HT-29 (cell line): ENCODE measurements at regions not wholly inside any gene's neighbourhood (a gene's known extent, or its start where the extent isn't known, plus 50 kb on each side); places are given as distances from the start of the nearest gene placed in this dataset.
"Not testable (repeated sequence)": the region's sequence is repeated elsewhere in the genome, so short reads cannot be mapped to it uniquely, and the experiment has no call there.

ENCODE experiments used
- DNase-seq: peaks from one replicate; pipeline ENCODE4 v3.0.0-alpha.2; 2015; ENCODE audit warnings: low spot score

DNA sequence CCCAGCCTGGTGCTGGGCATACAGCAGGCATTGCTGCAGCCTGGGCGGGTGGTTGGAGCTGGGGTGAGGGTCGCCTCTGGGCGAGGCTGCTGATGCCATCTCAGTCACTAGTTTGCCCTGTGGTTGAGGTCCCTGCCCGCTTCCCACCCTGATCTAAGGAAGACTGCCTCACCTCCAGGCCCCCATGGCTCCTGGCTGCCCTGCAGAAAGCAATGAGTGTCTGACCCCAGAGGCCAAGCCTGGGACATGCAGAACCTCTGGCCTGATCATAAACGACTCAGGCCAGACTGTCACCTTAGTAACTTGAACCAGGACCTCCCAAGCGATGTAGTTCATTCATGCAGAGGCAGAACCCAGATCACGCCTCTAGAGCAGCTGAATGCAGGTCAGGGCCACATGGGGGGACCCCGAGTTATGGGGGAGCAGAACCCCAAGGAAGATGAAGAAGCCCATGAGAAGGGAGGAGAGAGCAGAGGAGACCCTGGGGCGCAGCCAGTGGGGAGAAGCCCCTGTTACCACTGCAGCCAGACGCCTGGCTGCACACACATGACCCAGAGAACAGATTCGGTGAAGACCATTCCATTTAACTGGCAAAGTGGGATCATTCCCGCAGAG lies 213.9 kb downstream of the TBC1D2B start:
- DNase-seq: no peak

DNA sequence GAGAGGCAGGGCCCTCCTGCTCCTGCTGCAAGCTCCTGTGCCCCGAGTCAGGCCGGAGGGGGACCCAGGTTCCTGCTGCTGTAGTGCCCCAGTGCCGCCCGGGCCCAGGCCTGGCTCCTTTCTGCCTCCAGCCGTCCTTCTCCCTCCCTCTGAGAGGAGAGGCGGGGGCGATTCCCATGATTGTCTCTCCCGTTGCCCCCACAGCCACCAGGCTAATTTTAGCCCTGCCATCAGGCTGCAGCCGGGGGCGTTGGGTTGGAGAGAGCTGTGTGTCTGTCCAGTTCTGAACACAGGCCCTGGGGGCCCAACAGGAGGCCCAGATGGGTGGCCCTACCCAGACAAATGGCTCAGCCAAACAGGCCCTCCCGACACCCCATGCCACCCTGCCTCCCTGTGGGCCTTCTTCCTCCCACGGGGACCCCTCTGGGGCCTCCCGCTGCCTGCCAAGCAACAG lies 214.8 kb downstream of the TBC1D2B start:
- DNase-seq: no peak

DNA sequence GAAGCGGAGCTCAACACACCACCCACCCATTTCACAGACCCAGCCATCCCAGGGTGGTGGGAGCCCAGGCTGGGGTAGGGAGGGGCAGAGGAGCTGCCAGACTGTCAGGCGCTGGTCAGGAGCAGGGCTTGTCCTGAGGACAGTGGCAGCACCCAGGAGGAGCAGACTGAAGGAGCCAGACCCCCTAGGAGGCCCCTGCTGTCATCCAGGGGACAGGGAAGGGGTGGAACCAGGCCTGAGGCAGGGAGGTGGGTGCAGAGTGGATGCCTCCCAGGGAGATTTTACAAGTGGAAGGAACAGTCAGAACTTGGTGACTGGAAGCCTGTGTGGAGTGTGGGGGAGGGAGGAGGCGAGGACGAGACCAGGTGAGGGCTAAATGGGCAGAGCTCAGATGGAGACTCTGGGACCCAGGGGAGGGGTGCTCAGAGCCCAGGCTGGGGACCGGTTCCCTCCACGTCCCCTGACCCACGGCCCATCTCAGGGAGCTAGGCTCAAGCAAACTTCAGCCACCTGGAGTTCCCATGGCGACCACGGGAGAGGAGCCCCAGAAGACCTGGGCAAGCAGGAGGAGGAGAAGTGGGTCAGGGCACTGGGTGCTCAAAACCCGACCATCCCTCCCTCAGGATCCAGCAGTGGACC lies 215.4 kb downstream of the TBC1D2B start:
- DNase-seq: not testable (repeated sequence)

DNA sequence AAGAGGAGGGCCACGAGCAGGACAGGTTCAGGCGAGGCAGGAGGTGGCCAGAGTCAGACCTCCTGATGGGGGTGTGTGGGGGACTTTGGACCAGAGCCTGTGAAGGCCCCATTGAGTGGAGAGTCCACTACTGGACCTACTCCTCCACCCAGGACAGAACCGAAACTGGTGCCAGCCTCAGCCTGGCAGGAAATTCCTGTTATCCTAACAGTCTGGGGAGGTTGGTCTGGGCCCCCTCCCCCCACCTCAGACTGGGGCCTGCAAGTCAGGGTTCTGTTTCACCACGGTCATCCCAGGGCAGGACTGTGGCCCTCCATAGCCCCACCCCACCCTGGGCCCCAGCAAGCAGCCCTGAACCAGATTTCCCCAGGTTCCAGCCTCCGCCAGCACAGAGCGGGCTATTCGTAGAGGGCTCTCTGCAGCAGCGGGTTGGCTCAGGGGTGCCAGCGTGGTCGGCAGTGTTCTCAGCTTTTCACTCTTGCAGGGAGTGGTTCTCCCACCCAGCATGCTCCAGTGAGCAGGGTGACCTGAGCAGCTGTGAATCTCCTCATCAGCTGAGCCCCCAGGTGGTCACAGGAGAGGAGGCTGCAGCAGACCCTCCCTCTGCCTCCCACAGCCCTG lies 217.3 kb downstream of the TBC1D2B start:
- DNase-seq: no peak

DNA sequence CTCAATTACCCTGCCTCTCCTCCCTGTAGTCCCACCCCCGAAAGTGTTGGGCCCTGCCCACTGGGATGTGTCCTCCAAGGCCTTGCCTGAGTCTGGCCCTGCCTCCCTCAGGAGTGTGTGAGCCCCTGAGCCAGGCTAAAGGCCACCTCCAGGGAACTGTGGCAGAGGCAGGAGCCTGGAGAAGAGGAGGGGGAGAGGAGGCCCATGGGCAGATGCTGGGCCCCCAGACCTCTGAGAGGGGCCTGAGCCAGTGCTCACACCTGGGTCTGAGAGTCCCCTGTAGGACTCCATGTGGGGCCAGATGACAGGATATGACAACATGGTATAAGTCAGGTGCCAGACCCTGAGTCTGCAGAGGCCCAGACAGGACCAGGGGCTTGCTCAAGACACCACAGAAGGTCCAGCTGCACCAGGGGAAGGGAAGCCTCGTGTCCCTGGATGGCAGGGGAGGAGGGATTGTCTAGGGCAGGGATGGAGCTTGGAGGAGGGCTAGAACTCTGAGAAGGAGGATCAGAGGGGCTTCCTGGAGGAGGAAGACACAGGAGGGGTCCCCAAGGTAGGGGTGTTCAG lies 217.9 kb downstream of the TBC1D2B start:
- DNase-seq: no peak

DNA sequence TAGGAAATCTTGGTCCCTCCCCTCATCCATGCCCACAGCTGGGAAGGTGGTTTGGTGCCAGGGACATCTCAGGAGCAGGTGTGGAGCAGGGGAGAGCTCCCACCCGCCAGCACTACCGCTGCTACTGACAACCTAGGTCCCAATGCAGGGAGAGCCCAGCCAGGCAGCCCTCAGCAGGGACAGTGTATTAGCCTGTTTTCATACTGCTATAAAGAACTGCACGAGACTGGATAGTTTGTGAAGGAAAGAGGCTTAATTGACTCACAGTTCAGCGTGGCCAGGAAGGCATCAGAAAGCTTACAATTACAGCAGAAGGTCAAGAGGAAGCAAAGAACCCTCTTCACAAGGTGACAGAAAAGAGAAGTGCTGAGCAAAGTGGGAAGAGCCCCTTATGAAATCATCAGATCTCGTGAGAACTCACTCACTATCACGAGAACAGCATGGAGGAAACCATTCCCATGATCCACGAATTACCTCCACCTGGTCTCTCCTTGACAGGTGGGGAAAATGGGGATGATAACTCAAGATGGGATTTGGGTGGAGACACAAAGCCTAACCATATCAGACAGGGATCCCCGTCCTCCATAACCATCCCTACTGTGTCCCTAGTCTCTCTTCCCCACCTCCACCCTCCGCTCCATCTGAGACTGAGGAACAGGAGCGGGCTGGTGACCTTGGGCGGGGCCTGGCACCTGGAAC lies 218.6 kb downstream of the TBC1D2B start:
- DNase-seq: no peak

DNA sequence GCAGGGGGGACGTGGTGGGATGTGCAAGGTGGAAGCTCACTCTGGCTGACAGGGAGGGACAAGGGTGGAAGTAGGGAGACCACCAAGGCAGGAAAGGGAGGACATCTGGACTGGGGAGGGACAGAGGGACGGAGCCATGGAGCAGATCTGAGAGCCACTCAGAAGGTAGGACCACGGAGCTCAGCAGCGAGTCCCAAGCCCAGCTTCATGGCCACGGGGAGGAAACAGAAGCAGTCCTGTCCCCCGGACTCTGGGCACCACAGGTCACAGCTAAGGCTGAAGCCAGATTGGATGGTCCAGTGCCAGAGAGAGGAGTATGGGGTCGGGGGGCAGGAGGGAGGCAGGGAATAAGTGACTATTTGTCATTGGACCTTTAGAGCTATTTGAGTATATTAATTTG lies 220.1 kb downstream of the TBC1D2B start:
- DNase-seq: no peak

DNA sequence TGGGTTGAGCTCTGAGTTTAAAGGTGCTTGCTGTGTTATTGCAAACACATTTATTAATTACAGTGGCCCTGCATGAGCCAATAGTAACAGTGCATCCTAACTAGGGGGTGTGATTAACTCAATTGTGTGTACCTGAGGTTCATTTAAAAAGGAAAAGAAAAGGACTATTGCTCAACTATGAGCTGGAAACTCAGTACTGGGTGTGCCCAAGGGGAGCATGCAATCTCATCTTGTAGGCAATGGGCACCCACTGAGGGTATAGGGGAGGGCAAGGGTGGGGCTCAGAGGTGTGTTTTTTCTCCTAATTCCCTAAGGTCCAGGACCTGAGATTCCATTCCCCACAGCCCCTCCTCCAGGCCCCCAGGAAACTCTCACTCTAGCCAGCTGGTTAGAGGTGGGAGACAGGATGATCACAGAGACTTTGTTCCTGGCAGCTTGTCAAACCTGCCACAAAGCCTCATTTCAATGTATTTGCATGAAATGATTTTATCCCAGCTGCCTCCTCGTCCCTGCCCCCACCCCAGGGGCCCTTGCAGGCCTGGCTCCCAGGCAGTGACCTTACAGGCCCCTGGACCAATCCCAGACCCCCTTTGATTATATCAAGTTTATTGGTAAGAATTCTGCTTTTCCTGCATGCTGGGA lies 220.7 kb downstream of the TBC1D2B start:
- no peak for DNase-seq

DNA sequence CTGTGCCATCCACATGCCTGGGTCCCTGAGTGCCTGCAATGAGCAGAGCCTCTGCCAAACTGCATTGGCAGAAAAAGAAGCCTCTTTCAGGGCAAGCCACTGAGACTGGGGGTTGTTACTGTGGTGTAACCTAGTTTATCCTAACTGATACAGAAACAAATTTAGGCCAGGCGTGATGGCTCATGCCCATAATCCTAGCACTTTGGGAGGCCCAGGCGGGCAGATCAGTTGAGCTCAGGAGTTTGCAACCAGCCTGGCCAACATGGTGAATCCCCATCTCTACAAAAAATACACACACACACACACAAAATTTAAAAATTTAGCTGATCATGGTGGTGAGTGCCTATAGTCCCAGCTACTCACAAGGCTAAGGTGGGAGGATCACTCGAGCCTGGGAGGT lies 221.6 kb downstream of the TBC1D2B start:
- no peak for DNase-seq

DNA sequence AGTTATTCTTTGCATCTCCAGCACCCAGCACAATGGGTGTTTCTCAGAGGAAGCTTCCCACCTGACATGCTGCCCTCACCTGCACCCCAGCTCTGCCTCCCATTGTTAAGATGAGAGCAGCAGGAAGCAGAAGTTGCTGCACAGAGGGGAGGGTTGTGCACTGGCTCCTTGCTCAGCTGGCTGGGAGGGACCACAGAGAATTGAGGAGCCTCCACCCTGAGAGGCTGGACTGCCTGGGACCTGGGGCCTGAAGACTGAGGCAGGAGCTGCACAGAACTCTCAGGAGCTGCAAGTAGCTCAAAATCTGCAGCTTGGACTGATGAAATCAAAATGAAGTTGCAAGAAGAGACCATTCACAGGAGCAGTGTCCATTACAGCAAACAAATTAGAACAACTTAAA lies 222.3 kb upstream of the LINGO1 start:
- DNase-seq: no peak

DNA sequence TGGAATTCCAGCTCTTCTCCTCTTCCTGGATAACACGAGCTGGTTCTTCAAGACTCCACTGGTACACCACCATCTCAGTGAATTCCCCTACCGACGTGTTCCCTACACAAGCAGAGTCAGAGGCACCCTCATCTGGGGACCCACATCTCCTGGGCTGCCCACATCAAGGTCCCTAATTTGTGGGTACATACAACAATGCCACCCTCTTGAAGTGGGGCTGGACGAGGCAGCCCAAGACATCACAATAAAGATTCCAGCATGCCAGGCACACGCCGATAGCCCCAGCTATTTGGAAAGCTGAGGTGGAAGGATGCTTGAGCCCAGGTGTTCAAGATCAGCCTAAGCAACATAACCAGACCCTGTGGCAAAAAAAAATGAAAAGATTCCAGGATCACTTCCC lies 221.2 kb upstream of the LINGO1 start:
- DNase-seq: no peak

DNA sequence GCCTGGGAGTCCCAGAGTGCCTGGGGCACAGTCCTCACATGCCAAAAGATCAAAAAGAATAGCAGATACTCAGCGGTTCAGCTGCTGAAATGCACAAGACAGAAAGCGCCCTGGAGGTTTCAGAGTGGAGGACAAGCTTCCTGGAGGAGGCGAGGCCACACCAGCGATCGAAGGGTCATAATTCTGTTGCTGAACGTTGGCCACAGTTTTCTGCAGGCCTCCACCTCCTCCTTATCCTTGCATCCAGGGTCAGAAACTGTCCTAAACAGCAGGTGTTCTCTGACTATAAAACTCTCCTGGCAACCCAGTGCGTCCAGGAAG lies 220.3 kb upstream of the LINGO1 start:
- DNase-seq: no peak

DNA sequence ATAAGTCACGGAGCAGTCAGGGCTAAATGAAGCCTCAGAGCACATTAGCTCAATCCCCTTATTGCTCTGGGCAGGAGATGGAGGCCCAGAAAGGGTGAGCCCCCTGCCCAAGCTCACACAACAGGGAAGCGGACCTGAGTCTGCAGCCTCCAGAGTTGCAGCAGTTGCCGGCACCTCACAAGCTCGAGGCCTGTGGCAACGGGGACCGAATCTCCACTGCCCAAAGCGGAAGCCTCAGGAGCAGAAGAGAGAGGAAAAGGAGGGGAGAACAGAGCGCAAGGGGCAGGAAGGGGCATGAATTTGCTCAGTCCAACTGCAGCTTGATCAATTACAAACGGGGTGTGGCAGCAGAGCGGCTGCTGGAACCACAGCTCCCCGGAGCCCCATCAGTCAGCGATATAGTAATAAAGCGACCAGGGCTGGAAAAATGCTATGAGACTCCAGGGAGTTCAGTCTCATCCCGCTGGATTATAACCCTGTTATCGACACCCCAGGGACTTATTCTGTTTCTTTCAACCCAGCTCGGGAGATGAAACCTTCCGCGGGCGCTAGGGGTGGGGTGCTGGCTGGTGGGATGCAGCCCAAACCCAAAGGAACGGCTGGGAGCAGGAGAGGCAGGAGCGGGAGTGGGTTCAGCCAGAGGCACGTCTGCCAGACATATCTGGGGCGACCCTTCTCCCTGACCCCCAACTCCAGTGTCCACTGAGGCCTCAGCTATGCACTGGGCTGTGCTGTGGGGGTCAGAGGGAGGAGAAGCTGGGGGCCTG lies 219.7 kb upstream of the LINGO1 start:
- DNase-seq: no peak

DNA sequence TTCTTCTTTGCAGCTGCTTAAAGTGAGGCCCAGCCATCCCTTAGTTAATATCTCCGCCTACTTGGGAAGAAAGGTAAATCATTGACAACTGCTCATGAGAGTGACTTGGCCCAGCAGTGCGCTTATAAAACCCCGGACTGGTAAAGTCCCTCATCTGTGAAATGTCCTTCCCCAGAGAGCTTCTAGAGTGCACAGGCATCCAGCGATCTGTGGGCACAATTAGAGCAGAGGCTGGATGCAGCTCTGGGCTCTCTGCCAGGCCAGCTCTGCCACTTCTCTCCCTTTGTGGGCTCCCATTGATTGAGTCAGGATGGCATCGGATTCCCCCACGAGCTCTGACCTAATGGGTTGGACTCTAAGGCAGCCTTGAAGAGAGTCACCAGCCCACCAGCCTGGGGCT lies 219.0 kb upstream of the LINGO1 start:
- peak; percentile 23 for DNase-seq

DNA sequence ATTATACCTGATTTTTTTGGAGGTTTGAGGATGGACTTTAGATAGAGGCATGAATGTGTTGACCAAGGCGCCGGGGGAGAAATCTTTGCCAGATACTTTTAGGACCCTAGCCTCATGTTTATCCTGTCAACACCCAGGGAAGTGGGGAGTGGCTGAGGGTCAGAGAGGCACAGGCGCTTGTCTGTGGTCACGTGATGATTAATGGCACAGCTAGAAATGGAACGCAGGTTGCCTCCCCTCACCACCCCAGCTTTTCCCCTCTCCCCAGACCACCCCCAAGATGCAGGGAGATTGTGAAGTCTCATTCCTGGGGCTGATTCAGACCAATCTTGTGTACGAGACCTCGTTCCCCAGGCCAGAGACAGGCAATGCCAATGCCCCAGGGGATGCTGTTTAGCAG lies 218.4 kb upstream of the LINGO1 start:
- no peak for DNase-seq

DNA sequence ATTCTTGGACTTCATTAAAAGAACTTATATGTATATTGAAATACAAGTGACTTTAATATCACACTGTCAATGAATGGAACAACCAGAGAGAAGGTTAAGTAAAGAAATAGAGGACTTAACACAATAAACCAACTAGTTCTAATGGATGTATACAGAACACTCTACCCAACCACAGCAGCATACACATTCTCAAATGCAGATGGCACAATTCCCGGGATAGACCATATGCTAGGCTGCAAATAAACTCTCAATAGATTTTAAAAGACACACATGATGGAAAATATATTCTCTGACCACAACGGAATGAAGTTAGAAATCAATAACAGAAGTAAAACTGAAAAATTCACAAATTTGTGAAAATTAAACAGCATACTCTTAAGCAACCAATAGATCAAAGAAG lies 214.3 kb upstream of the LINGO1 start:
- no peak for DNase-seq

DNA sequence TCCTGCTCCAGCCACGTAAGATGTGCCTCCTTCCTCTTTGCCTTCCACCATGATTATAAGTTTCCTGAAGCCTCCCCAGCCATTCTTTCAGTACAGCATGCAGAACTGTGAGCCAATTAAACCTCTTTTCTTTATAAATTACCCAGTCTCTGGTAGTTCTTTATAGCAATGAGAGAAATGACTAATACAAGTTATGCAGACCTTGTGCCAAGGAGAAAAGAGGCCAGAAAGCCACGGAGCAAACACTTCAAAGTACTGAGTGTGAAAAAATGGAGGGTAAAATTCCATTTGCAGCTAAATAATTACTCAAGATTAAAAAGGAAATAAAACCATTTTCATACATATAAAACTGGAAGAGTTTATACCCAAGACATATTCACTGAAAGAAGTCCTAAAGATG lies 213.6 kb upstream of the LINGO1 start:
- DNase-seq: no peak

DNA sequence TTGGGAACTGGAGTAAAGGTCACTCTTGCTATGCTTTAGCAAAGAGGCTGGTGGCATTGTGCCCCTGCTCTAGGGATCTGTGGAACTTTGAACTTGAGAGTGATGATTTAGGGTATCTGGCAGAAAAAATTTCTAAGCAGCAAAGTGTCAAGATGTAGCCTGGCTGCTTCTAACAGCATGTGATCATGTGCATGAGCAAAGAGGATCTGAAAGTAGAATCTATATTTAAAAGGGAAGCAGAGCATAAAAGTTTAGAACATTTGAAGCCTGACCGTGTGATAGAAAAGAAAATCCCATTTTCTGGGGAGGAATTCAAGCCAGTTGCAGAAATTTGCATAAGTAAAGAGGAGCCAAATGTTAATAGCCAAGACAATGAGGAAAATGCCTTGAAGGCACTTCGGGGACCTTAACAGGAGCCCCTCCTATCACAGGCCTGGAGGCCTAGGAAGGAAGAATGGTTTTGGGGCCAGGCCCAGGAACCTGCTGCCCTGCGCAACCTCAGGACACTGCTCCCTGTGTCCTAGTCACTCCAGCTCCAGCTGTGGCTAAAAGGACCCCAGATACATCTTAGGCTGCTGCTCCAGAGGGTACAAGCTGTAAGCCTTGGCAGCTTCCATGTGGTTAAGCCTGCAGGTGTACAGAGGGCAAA lies 212.2 kb upstream of the LINGO1 start:
- DNase-seq: no peak

DNA sequence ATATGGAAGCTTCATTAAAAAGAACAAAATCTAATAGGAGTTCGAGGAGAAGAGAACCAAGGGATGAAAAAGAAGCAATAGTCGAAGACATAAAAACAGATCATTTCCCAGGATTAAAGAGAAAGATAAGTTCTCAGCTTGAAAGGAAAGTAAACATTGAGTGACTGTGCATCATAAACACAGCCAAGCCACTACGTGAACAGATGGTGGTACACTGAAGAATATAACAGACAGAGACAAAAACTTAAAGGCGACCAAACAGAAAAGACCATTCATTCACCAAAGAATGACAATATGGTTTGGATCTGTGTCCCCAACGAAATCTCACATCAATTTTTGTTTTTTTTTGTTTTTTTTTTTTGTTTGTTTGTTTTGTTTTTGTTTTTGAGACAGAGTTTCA lies 210.8 kb upstream of the LINGO1 start:
- DNase-seq: no peak

DNA sequence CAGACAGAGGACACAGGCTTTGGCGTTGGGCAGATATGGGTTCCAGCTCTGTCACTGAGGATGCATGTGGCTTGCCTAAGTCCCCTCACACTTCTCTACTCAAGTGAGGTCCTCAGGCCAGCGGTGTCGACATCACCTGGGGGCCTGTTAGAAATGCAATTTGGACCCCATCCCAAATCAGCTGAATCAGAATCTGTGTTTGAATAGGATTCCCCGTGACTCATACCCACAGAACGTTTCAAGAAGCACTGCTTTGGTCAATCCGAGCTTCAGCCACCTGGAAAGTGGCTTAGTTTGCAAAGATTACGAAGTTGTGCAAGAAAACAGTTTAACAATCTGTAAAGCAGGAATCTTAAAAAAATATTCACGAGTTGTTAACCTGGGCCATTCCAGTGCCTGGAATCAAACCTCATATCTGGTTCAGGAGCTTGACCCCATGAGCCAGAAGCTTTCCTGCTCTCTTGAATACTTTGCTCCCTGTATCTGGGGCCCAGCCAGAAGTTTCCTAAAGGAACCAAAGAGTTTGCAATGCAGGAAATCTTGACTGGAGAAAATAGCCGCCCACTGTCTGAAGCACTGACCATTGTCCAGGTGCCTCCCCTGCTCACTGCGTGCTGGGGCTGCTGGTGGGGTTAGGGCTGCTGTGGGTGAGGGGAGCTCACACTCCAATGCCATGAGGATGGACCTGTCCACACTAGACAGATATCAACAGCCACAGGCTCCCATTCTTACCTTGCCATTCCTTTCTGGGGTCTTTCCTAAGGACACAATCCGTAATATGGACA lies 208.5 kb upstream of the LINGO1 start:
- DNase-seq: no peak
